HG03565 (cell line): ENCODE measurements at regions not wholly inside any gene's neighbourhood (a gene's known extent, or its start where the extent isn't known, plus 50 kb on each side); places are given as distances from the start of the nearest gene placed in this dataset.
A peak's percentile ranks its signal among the peaks of the same experiment; 100 is the strongest.

Experiments
- ATAC-seq: cut with Tn5 transposase; IDR thresholded peaks from one replicate; pipeline ENCODE4 v1.9.1; 2021; ENCODE audit warnings: mild to moderate bottlenecking, moderate library complexity; ENCODE audit not compliant: unreplicated experiment

DNA sequence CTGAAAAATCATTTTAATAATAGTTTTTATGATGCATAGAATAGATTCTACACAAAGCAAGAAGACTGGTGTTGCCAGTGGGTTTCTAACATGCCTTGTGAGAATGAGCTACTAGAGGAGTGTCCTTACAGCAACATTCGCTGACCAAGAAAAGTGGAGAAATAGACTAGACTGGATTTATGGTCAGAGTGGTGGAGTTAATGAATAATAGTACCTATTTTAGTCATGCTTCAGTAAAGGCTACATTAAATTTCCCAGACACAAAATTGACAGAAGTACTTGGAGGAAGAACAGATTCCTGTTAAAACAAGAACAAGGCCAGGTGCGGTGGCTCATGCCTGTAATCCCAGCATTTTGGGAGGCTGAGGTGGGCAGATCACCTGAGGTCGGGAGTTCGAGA is 539.2 kb downstream of the ETS1 start:
- no peak for ATAC-seq

DNA sequence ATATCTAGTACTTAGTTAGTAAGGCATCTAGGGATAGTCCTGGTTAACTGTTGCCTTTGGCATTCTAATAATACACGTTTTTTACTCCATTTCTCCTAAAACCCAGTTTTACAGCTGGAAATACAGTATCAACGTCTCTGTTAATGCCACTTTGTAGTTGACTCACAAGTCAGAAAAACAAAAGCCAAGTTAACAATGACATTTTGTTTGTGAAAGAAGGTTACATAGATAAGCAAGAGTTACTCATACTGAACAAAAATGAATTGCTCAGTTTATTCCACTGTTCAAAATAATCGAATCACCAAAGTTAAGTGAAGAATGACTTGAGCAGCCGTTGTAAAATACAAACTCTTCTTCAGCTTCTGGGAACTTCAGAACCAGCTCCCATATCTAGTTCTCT is 540.3 kb downstream of the ETS1 start:
- no peak for ATAC-seq

DNA sequence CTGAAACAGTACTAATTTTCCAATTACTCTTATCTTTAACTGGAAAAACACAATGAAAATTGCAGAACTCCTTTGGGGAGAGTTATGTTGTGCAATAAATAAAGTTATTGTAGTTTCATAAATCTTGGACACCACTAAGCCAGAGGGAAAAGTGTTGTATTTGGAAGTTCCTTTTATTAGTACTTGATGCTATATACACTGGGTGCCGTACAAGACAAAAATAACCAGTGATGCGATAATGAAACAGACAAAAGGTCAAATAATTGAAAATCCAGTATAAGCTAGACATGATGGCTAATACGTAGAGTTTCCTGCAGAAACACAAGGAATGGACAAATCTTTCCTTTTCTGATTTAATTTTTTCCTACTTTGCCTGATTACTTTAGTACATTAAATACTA is 541.1 kb downstream of the ETS1 start:
- no peak for ATAC-seq

DNA sequence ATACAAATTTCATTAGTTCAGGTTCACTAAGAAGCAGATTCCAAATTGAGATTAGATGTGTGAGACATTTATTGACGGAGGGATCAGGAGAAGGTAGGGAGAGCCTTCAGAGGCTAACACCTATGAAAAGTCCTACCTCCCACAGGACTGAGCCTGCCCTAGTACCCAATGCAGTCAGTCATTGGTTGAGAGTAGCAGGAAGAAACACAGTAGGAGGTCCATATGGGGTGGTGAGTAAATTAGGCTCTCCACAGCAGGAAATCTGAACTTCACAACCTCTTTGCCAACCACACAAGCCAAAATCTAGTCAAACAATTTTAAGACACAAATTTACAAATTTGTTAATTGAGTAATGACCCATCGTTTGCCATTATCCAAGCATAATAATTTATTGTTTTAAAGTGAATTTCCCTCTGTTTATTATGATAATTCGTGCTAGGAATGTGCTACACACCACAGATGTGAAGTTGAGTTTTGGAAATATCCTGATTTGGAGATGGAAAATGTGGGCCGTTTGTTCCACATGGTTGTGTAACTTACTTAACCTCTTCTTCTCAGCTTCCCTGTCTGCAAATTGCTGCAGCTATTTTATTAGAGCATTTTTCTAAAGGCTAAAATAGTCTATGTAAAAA is 542.1 kb downstream of the ETS1 start:
- no peak for ATAC-seq

DNA sequence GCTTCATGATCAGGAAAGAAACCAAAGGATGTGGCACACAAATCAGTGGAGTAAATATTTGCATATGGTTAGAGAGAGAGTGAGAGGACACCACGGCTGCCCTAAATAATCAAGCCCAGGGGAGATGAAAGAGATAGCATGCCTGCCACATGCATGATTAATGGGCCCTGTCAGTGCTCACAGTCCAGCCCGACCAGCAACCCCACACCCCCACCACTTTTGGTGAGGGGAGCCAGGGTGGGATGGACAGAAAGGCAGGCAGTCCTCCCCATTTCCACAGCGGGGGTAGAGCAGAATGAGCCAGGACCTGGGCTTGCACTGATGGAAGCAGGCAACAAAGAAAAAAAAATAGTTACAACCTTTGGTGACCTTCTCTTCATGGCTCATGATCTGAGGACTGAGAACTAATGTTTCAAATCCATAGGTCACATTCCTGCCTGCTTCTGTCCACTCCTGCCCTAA is 545.0 kb downstream of the ETS1 start:
- no peak for ATAC-seq

DNA sequence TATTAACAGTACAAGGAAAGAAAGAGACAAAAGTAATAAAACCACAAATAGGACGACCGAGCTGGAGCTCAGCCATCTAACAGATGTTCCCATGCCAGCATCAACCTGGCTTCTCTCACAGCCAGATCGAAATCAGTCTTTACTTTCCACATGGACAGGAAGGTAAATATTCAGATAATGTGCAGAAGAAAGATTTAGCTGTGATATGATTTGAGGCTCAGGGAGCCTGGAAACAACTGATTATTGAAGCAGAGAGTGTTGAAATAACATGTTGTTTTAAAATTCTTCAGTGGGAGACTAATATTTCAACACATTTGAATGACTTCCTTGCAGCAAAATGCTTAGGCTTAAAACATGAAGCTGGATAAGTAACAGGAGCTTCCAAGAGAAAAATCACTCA is 546.8 kb downstream of the ETS1 start:
- ATAC-seq, result no peak

DNA sequence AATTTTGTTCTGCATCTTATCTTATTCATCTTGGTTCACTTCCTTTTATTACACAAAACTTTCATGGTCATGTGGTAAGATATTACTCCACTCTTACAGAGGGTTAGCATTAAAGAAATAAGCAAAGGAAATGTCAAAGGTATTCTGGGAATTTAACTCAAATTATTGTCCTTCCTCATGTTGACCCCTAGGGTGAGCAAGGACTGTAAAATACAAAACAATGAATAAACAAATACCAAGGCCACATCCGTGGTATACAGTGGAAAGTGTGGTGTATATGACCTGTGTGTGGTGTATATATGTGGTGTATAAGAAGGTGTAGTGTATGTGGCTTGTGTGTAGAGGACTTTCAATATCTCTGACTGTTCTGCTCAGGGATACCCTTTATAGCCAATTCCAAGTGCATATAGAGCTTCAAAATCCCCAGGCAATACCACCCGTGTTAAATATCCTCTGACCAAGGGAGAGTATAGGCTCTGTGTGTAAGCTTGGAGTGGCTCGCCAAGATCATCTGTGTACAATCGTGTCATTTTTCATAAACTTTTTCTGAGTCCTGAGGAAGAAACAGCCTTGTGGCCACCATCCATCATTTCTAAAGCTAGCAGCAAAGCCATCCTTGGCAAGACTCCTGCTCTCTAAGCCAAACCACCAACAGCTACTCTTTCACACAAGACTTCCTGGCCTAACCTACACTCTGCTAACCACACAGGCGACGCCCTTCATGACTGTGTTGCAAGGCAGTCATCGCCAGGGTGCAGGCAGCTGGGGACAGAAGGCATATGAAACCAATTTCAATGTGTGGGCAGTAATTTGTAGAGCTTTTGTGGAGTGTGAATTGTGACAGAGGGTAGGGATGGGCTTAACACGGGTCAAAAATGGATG is 548.0 kb downstream of the ETS1 start:
- peak; percentile 98 for ATAC-seq

DNA sequence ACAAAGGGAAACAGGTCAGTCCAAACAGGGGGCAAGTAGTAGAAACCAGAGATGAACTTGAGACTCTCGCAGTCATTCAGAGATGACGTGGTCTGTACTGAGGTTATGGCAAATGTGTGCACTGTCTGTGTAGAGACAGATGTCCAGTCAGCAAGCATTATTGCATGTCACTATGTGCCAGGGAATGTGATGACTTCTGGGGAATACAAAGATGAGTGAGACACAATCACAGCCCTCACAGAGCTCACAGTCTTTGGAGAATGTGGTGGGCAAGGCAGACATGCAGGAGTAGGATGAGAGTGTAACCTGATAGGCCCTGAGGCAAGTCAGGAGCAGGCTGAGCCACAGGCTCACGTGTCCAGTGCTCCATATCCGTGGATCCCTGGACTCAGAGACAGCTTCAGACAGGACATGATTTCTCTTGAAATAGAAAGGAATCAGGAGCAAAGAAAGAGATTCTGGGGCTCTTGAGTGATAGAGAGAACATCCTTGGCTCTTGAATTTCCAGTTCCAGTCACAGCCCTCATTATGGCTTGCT is 550.7 kb downstream of the ETS1 start:
- no peak for ATAC-seq

DNA sequence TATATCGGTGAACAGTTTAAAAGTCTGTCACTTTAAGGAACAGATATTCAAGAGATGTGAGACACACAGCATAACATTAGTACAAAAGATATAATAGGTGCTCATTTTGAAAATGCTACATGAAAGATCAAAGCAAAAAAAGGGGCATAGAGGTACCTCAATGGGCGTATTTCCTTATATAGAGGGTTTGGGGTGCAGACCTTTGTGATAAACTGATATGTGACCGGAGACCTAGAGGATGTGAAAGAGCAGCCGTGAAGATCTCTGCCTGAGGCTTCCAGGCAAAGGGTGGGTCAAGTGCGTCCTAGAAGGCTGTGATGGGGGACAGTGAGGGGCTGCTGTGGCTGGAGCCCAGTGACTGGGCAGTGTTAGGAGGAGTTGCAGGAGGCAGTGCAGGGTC is 551.4 kb downstream of the ETS1 start:
- ATAC-seq, result no peak

DNA sequence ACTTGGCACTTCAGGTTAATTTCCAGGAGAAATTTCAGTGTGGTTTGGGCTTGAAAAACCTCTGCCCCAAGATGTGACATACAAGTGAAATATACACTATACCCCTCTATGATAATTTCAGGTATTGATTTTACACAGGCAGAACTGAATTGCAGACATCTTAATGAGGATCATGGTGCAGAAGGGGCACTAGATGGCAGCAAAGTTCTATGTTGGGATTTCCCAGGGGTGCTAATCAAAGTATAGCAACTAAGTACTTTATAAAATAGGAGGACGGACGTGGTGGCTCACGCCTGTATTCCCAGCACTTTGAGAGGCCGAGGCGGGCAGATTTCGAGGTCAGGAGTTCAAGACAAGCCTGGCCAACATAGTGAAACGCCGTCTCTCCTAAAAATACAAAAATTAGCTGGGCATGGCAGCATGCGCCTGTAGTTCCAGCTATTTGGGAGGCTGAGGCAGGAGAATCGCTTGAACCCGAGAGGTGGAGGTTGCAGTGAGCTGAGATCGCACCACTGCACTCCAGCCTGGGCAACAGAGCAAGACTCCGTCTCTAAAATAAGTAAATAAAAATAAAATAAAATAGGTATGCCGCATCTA is 555.7 kb downstream of the ETS1 start:
- peak; percentile 89 for ATAC-seq

DNA sequence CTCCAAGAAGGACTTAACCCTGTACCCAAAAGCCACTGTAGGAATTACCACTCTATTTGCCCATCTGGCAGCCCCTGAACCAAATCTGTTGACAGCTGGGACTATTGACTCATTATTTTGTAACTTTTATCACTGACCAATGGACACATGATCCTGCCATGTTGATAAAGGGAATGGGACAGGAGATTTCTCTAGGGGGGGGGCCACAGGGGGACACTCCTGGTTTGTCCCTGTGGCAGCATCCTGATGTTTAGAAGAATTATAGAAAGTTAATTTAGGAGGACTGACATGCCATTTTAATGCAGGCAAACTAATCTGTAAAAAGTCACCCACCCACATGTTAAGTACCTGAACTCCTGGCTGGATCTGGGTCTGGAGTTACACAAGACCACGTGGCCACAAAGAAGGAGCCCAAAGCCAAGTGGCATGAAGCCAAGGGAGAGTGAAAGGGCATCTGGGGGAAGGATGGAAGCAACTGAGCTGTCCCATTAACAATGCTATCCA is 558.1 kb downstream of the ETS1 start:
- ATAC-seq, result no peak

DNA sequence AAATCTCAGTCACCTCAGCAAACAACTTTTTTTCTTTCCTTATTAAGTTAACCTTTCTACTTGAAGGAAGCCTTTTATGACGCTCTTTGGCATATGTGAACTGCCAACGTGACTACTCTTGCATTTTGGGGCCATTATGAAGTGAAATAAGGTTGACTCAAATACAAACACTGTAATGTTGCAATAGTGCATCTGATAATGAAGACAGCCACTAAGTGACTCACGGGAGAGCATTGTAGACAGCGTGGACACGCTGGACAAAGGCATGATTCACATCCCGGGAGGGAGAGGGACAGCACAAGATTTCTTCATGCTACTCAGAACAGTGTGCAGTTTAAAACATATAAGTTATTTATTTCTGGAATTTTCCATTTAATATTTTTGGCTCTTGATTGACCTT is 560.8 kb downstream of the ETS1 start:
- ATAC-seq, result no peak

DNA sequence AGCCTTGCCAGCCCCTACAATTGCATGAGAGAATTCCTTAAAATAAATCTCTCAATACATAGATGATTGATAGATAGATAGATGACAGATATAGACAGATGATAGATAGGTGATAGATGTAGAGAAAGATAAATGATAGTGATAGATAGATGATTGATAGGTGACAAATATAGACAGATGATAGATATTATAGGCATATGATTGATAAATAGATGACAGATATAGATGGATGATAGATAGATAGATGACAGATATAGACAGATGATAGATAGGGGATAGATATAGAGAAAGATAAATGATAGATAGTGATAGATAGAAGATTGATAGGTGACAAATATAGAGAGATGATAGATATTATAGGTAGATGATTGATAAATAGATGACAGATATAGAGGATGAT is 564.6 kb downstream of the ETS1 start:
- no peak for ATAC-seq

DNA sequence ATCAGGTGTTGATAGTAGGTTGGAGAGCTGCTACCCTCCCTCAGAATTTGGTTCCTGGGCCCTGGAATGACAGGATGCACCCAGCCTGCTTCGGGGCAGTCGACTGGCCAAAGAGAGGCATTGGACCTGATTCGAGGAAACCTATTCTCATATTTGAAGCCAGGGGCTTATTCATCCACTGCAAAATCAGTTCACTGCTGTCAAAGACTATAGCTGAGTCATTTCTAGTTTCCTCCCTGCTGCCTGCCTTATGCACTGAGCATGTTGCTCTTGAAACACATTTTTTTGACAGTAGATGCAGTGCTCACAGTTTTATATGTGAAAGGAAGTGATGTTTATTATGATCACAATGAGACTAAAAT is 565.4 kb downstream of the ETS1 start:
- ATAC-seq, result peak; percentile 88

DNA sequence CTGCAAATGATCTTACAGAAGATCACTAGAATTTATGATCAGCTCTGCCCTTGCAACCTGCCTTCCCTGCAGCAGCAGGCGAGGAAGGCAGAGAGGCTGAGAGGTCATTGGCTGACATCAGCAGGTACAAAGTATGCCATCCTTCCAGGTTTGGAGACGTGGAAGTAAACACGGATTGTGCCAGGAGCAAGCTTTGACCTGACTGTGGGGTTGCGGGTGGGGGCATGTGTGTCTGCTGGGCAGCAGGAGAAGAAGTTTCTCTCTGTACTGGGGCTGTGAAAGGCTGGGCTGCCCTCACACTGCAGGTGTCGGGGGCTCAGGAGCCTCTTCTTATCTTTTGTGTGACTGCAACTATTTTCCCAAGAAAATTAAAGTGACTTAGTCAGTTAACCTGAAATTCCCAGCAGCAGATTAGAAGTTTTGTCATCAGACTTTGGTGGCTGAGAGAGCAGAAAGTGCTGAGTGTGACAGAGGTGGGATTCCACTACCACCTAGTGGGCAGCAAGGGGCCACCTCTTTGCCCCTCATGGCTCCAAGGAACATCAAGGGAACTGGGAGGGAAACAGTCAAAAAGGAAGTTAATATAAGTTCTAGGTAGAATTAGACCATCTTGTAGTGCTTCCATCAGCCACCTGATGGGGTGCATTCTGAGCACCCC is 565.9 kb downstream of the ETS1 start:
- no peak for ATAC-seq

DNA sequence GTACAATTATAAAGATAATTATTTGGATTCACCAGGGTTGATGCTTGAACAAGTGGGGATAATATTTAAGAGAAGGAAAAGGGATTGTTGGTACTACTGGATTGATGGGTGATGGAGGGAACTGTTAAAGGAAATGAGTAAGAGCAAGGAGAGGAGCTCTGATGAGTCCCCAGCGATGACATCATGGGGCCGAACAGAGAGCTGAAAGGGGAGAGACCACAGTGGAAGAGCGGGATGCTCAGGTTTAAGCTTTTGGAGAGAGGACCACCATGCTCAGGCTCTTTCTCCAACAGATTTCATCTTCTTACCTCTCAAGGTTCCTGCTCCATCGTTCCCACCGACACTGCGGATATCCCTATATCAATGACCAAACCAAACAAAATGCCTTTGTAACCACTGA is 568.7 kb downstream of the ETS1 start:
- no peak for ATAC-seq

DNA sequence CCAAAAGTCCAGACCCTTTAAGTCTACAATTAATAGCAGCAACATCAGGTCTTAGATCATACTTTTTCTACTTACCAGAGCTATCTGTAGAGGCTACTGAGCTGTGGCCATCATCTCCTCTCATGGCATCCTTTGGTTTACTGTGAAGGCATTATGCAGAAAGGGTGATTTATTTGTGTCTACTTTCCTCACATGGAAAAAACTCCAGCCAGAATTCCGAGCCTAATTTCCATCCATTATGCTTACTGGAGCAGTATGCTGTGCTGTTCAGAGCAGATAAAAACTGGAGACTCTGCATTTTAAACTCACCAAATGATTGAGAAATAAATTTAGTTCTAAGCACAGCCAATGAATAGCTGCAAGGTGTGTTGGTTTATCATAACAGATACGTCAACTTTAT is 581.8 kb downstream of the ETS1 start:
- ATAC-seq, result no peak

DNA sequence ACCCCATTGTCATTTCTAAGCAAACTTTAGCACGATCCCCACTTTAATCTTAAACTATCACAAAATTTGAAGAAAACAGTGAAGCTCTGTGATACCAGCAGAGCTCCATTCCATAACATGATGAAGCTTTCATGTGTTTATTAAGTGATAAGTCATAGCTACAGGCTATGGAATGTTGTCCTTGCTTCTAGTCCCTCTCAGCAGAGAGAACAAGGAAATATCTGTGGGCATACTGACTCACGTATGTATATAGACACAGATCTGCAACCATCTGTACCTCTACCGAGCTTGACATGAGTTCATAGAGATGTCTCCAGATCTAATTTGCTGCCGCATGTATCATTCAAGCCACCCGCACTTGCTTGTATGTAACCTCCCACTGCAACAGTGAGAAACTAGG is 588.9 kb downstream of the ETS1 start:
- ATAC-seq, result no peak

DNA sequence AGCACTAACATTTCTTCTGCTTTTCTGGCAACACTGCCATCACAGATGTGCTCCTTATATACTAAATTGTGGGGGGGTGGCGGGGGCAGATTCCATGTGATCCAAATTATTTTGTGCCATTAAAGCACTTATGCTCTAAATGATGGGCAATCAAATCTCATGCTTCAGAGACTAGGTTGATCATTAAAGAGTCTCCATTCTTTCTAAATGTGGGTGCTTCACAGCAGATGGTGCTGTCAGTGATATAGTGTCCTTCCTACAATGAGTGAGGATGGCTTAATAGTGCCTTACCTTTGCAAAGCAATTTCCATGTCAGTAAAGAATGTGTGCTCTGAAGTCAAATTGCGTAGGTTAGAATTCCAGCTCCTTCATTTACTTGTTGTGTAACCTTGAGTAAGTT is 589.8 kb downstream of the ETS1 start:
- ATAC-seq, result no peak

DNA sequence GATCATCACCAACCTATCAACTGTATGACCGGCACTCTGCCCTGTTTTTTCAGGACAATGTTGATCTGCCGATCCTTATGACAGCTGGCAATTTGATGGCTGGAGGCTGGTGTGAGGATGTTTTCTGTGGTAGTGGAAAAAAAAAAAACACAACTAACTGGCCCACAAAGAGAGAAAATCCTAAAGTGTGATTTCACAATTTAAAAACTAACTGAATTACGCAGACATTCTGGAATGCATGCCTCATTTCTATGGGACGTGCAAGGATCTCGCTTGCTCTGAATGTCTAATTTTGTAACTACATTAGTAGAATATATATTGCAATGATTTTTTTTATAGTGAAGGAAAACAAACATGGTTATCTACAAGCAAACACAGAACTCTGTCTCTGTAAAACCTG is 590.5 kb downstream of the ETS1 start:
- no peak for ATAC-seq

DNA sequence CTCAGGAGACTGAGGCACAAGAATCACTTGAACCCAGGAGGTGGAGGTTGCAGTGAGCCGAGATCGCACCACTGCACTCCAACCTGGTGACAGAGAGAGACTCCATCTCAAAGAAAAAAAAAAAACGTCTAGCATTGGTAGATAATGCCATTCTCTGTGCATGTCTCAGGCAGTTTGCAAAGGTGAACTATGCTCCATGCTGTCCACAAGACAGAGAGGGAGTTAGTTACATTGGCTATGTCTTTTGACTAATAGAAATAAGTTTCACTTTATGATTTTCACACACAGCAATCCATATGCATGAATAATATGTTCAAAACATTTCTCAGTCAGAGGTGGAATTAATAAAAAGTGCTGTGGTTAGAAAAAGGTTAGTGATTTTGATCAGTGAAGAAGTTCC is 591.4 kb downstream of the ETS1 start:
- ATAC-seq, result no peak
